ENCODE measurements at regions not wholly inside any gene's neighbourhood (a gene's known extent, or its start where the extent isn't known, plus 50 kb on each side); places are given as distances from the start of the nearest gene placed in this dataset.

DNA sequence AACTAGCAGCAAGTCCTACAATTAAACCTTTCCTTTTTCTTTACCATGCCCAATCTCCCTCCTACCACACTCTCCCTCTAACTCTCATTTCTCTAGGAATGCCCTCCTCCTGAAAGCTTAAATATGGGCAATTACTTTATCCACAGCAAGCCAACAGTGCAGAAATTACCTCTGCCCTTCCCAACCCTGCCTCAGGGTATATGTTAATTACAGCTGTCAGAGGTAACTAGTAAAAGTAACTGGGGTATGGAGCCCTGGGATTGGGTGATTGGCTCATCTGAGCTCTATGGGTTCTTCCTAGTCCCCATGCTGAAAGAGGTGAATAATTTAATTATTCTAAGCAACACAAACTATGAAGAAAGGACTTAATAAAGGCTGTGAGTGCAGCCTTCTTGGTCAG, 478.9 kb upstream of the NMUR2 start:
- FAIRE-seq: no peak

DNA sequence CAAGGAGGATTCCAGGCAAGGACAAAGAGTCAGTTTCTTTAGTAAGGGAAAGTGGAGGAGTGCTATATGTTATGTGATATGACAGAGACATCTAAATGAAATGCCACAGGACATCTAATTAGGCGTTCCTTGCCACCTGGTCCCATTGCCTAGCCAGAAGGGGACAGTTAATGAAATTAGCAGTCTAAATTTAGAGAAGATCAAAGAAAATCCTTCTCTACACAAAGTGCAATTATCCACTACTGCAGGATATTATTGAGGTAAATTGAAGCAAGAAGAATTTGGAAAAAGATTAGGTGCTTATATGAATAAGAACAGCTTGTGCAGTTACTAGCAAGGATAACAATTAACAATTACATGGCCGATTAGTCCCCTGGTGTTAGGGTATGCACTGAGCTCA, 495.3 kb upstream of the NMUR2 start:
- FAIRE-seq: no peak

DNA sequence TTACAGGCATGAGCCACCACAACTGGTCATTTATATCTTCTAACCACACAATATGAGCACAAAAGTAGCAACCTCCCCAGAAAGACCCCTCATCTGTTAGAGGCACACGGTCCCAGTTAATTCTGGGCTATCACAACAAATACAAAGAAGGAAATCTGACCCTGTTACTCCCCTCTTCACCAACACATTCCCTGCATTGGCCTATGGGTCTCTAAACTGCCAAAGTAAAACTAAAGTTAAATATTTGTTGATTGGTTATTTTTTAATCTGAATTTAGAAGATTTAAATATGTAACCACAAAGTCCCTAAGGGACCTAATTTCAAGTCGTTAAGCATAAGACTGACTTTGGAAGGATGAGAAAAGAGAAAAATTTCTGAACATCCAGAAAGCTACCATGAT, 496.7 kb upstream of the NMUR2 start:
- no peak for FAIRE-seq

DNA sequence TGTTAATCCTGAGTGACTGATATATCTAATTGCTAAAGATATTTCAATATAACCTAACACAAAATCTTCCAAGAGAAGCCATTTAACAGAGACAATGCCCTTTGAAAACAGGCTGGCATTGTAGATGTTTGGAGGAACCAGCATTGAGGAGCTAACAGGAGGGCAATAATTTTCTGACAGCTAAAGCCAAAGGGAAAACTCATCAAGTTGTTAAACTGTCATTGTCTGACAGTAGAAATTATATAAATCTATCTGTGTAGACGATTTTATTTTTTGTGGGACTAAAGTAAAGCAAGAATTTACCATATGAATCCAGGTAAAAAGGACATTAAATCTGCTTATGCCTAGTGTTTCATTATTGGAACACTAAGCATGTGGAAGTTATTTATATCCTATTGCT, 500.2 kb upstream of the NMUR2 start:
- FAIRE-seq: no peak

DNA sequence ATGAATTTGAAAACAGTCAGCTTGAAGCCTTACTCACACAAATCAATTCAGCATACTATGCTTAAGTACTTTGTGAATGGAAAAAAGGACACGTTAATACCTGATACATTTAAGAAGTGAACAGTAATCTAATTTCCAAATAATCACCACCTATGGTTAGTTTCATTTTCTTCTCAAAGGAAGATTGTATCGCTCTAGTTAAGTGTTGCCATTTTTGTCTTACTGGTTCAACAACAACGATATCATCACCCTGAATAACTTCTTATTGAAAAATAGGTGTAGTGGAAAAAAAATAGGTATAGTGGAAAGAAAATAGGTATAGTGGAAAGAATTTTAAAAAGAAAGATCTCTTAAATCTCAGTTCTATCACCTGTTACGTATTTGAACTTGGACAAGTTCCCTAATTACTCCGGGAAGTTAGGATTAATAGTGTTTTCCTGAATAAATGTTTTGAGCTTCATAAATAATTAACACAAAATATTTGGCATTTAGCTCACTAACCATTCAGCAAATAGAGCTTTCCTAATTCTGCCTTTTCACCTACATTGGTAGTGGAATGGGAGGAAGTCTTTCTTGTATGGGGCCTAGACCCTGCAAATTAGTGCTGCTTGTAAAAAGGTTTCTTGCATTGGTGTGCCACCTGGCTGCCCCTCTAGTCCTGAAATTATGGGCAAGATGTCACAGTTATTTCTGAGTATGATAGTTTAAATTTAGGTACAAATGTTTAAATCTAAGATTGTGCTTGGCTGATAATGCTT, 502.6 kb upstream of the NMUR2 start:
- FAIRE-seq: no peak

DNA sequence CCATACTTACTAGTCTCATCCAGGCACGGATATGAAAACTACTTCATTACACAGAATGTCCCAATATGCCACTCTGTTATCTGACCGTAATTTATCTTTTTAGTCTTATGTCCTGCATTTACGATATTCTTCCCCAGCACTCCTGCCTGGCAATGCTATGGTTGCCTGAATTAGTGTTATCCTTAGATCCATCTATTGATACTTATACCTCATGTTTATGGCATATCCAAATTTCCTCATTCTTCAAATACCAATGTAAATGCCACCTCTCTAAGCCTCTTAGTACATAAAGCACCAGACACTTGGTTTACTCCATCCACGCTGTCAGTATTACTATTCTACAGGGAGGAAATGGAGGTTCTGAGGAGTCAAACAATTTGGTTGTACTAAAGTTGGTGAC, 507.8 kb upstream of the NMUR2 start:
- no peak for FAIRE-seq

DNA sequence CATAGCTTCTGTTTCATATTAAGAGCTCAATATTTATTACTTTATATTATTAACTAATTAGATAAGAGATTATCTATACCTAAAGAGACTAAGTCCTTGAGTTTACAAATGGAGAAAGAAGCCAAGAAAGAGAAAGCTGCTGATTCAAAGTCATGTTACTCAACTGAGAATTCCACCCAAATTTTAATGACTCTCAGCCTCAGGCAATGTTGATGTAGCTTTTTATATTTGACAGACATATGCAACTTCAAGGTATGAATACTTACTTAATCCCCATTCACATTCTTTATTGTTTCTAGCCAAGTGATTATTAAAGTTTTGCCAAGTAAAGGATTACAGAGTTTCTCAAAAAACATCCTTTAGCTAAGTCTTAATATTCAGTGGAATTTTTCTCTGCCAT, 527.5 kb upstream of the NMUR2 start:
- no peak for FAIRE-seq

DNA sequence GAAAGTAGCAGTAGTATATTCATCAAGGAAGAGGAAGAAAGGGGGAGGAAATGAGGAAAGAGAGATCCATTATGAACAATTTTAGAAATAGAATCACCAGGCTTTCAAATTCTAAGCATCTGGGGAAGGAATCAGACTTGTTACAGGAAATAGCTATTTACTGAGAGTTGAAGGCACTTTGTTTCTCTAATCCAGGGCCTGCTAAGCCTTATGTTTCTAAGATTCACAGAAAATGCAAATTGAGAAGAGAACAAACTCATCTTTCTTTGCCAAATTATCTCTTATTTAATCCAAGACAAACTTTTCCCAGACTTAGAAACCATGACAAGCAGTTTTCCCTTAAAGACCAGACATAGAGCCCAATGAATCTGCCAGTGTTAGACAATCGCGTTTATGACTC, 528.0 kb upstream of the NMUR2 start:
- FAIRE-seq: no peak

DNA sequence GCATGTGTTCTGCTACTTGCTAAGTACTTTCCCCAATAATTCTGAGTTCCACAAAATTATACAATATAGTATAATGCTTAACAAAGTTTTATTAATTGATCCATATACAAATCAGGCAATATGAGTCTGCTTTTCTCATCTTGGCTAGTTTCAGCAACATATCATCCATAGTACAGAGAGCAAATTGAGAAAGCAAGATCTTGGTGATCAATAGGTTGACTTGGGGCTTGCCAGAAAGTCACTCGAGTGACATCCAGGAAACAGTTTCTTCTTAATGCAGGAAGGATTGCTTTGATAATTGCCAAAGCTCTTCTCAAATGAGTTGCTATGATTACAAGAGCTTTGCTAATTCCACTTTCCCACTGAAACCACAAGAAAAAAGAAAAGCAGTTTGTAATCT, 533.6 kb upstream of the NMUR2 start:
- FAIRE-seq: no peak

DNA sequence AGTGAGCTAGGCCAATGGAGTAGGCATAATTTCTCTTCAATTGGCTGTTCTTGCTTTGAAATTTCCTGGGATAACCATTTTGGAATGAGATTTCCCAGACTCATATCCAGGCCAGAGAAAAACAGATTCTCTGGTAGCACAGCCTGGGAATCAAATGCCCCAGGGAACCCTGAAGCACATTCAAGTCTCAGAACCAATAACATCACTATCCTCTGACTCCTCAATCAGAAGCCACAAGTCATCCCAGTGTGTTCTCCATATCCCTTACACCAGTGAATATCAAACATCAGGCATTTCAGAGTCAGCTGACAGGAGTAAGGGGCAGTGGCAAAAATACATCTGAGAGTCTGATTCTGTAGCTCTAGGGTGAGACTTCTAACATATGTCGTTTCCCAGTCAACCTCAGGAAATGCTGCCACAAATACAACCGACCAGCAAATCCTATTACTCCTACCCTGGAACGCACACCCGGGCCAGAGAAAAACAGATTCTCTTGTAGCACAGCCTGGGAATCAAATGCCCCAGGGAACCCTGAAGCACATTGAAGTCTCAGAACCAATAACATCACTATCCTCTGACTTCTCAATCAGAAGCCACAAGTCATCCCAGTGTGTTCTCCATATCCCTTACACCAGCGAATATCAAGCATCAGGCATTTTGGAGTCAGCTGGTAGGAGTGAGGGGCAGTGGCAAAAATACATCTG, 537.7 kb upstream of the NMUR2 start:
- FAIRE-seq: no peak

DNA sequence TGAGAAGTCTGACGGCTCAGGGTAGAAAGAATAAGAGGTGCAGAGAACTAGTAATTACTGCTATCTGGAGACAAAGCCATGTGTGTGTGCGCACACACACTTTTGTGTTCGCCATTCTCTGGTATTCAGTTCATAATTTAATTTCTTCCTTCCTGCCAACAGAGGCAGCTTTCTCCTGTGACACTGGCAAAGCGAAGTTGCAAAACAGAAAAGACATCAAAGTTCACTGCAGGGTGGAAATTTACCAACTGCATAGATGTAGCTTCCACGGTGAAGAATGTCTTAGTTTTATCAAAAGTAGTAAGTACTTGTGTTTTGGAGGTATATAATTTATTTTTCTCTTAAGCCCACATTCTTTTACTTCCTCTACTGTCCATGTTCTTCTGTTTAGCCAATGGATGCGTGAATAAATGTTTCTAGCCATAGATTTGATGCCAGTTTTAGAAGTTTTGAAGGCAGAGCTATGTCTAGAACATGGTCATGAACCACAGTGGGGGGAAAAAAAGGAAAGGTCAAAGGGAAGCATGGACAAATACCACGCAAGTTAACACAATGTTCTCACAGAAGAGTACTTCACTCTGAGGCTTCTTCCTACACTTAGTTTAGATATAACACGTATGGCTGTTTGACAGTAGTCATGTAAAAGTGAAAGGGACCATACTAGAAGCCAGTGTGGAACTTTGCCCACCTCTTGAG, 536.5 kb upstream of the GRIA1 start:
- no peak for FAIRE-seq

DNA sequence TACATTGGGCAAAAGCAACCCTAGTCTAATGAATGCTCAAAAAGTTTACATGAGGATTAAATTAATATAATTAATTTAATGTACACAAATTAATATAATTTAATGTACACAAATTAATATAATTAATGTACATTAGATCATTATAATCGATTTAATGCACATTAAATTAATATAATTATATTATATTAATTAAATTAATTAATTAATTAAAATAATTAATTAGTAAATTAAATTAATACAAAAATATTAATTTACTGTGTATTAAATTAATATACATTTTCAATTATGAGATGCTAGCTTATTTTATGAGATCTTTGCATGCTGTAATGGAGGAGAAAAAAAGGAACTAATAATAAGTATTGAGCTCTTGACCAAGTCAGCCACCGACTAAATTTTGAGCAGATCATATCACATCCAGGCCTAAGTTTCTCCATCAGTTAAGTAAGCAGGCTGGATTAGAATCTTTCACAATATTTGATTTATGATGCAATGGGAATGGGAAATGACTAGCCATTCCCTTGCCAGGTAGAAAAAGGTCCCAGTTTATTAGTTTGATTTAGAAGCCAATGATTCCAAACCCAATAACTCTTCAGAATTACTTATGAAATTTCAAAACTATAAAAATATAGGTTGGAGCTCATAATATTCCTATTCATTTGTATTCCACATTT, 533.4 kb upstream of the GRIA1 start:
- FAIRE-seq: peak; percentile 70

DNA sequence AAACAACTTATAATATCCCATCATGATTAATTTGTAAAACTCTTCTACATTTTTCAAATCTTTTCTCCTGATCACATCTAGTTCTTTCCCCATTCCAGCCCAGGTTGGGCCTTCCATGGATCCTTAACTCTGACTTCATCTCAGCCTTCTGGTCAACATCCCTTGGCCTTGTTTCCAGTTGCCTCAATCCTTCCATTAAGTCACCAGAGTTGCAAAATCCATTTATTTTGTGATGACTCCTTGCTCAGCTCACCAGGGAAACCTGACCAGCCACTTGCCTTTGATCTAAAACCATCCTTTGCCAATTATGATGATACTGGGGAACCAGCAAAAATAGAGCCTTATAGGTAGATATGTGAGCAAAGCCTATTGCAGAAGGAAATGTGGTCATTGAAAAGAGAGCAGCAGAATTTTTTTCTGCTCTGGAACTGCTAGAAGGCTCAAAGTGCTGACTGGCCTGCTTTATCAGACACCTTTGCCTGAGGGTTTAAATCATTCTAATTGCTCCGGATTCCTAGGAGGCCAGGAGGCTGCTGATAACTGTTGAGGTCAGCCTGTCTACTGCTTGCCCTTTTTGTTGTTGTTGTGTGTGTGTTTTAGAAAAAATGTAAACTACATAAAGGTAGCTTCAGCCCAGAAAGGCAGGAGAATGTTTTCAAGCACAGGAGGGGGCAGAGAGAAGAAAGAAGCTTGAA, 512.2 kb upstream of the GRIA1 start:
- FAIRE-seq: no peak

DNA sequence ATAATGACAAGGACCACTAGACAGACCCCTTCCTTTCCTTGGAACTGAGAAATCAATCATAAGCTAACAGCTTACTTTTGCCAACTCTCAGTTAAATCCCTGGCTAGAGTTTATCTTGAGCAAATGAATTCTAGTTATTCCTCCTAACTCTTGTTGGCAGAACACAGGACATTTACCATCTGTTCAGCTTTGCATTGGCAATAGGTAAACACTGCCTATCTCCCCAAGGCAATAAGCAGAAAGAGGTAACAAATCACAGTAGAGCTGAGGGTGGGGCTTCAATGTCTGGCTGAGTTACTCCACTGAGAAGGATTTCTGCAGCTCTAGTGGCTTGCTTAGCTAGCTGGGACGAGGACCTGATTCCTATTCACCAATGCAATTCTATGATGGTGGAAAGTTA, 503.3 kb upstream of the GRIA1 start:
- FAIRE-seq: no peak

DNA sequence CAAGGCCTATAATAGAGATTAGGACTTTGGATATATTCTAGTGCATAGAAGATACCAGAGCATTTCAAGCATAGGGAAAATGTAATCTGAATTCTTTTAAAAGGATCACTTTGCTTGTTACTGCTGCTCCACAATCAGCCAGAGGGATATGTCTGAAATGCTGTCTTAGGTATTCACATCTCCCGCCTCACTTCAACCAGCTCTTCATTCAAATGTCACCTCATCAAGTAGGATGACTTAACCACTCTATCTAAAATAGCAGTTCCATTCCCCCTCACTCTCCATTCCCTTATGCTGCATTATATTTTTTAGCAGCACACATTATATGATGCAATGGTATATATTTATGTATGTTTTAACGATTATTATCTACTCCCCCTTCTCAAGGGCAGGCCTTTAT, 500.3 kb upstream of the GRIA1 start:
- FAIRE-seq: no peak

DNA sequence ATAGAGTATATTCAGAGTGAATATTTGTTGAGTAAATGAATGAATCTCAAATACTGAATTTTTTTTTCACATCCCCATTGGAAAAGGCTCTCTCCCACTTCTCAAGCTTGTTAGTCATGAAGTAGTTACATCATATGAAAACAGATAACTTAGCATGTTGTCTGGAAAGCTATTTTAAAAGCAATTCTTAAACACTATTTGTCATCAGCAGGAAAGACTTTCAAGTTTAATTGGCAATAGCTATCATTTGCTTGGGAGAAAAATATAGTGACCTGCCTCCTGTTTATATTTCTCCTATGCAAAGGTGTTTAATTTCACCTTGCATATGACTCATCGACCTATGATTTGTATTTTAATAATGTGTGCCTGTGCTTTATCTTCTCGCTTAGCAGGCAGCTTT, 499.8 kb upstream of the GRIA1 start:
- no peak for FAIRE-seq

DNA sequence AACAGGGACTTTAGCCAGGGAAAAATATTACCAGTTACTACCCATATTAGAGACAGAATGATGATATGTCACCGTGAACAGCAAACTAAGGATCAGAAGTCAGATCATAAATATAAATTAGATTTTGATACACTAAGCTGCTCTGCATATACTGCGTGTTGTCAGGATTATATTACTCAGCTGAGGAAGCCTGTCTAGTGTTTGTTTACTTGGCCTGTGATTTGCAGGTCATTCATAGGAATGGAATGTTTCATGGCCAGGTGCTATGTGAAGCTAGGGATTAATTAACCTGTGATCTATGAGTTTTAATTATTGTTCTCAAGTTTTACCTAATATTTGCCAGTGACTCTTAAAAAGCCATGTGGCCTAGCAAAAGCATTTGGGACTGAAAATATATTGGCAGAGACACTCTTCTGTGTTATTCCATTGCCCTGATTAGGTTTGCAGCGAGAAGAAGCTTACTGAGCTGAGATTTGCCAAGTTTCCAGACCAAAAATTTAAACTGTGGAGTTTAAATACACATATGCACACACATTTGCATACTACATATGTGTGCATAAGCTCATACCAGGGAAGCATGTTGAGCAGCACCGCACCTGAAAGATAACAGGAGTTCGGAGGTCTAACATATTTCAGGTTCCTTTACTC, 496.3 kb upstream of the GRIA1 start:
- no peak for FAIRE-seq

DNA sequence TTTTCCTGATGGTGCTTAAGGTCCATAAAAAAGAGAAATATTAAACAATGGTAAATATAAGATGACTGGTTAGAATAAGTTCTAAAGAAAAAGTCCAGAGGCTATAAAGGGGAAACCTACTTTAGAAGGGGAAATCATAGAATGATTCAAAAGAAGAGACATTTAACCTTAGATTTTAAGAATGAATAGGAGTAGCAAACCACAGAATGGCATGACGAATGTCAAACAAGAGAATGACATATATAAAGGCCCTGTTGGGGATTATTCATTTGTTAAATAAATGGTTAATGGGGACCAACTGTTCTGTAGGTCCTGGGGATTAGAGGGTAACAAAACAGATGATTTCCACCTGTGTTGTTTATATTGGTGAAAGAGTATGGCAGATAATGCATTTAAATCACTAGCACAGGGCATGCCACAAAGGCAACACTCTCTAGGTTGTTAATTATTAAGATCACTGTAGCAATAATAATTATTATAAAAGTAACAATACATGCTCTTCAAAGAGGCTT, 495.2 kb upstream of the GRIA1 start:
- FAIRE-seq: no peak

DNA sequence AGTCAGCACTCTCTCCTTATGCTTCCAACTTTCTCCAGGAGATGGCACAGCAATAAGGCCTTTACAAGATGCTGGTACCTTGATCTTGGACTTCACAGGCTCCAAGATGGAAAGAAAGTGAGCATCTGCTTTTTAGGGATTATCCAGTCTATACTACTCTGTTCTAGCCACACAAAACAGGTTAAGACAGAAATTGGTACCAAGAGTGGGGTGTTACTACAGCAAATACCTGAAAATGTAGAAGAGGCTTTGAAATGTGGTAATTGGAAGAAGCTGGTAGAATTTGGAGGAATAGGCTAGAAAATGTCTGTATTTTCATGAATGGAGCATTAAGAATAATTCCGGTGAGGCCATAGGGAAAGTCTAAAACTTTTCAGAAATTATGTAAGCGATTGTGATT, 484.8 kb upstream of the GRIA1 start:
- FAIRE-seq: no peak

DNA sequence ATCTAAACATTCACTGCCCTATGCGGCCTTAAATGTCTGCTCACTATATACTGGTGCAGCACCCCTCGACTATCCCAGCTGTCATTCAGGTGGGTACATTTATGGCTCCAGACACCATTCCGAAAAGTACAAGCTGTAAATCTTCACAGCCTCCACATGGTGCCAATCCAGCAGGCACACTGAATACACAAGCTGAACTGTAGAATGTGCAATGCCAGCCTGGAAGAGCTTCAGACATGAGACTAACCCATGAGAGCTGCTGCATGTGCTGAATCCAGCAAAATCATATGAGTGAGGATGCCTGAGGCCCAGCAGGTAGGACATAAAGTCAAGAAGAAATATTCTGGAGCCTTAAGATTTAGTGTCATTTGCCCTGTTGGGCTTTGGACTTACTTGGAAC, 483.8 kb upstream of the GRIA1 start:
- no peak for FAIRE-seq

DNA sequence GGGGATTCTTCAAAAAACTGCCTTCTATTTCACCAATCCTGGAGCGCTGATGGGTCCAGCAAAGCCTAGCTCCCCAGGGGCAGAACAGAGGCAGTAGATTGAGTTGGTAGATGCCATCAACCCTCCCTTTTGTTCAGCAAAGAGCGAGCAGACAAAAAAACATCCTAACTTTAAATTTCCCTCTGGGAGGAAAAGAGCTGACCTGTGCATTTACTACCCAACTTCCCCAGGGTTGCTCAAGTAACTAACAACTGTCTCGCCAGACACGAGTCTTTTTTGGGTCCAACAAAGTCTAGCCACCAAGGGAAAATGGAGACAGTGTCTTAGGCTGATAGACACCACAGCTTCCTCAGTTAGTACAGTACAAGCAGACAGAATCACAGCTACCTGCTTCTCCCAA, 476.3 kb upstream of the GRIA1 start:
- FAIRE-seq: no peak

DNA sequence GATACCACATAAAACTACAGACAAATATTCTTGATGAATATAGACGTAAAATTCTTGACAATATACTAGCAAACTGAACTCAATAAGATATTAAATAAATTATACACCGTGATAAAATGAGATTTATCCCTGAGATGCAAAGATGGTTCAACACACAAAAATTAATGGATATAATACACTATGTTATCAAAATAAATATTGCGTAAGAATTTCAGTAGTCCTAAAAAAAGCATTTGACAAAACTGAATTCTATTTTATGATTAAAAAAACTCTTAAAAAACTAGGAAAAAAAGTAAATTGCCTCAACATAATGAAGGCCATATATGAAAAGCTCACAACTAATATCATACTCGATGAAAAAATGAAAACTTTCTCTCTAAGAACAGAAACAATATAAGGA, 472.3 kb upstream of the GRIA1 start:
- no peak for FAIRE-seq
